DND-41 (cell line): ENCODE measurements at regions not wholly inside any gene's neighbourhood (a gene's known extent, or its start where the extent isn't known, plus 50 kb on each side); places are given as distances from the start of the nearest gene placed in this dataset.

ENCODE experiments used
- ATAC-seq: fragments of 200-7000 bp; cut with Tn5 transposase; 3 replicates; pipeline ENCODE4 v1.9.1; 2021; ENCODE audit warnings: low read depth; ENCODE audit not compliant: insufficient read depth
- DNase-seq: peaks from one replicate; pipeline ENCODE4 v3.0.0-alpha.2; 2020
- H2AFZ ChIP-seq: 2 replicates; pipeline ENCODE4 v1.6.0; 2012; ENCODE audit warnings: low read depth, low read length
- H3K27ac ChIP-seq: 2 replicates; pipeline ENCODE4 v1.5.1; 2012; ENCODE audit warnings: low read length, inconsistent platforms
- H3K27me3 ChIP-seq: fragments of 200-600 bp; sonication (generic); 2 replicates; pipeline ENCODE4 v1.6.0; 2012; ENCODE audit warnings: low read length, mild to moderate bottlenecking, inconsistent platforms; ENCODE audit not compliant: insufficient read depth, poor library complexity
- H3K36me3 ChIP-seq: 2 replicates; pipeline ENCODE4 v1.5.1; 2012; ENCODE audit warnings: low read length, inconsistent platforms; ENCODE audit not compliant: insufficient read depth
- H3K4me1 ChIP-seq: 2 replicates; pipeline ENCODE4 v1.5.1; 2012; ENCODE audit warnings: mild to moderate bottlenecking, low read length; ENCODE audit not compliant: insufficient read depth
- H3K4me2 ChIP-seq: 2 replicates; pipeline ENCODE4 v1.6.0; 2012; ENCODE audit warnings: mild to moderate bottlenecking, moderate library complexity, low read length, inconsistent platforms; ENCODE audit not compliant: insufficient read depth
- H3K4me3 ChIP-seq, 2 experiments: fragments of 200-600 bp in 1 of 2; shearing (Covaris generic) in 1 of 2; 2 replicates each; pipeline ENCODE4 v1.5.1; 2012 to 2016; ENCODE audit warnings: inconsistent platforms in 2 of 2, low read length in 2 of 2, mild to moderate bottlenecking in 2 of 2, low read depth in 1 of 2, moderate library complexity in 1 of 2
- H3K79me2 ChIP-seq: 2 replicates; pipeline ENCODE4 v1.6.0; 2012; ENCODE audit warnings: low read length, inconsistent platforms; ENCODE audit not compliant: insufficient read depth
- H3K9ac ChIP-seq: 2 replicates; pipeline ENCODE4 v1.6.0; 2012; ENCODE audit warnings: low read depth, mild to moderate bottlenecking, inconsistent platforms, low read length, moderate library complexity
- H3K9me3 ChIP-seq: 2 replicates; pipeline ENCODE4 v1.5.1; 2012; ENCODE audit warnings: low read length, moderate library complexity, mild to moderate bottlenecking, inconsistent platforms; ENCODE audit not compliant: insufficient read depth, severe bottlenecking
- H4K20me1 ChIP-seq: 2 replicates; pipeline ENCODE4 v1.6.0; 2012; ENCODE audit warnings: low read length; ENCODE audit not compliant: insufficient read depth
- CTCF ChIP-seq: IDR thresholded peaks from 2 replicates; pipeline ENCODE4 v1.5.1; 2012; ENCODE audit warnings: borderline replicate concordance, low read length, moderate library complexity, mild to moderate bottlenecking; ENCODE audit not compliant: poor library complexity, severe bottlenecking; ENCODE audit errors: extremely low read depth
- EZH2 ChIP-seq: IDR thresholded peaks from 3 replicates; pipeline ENCODE4 v1.6.1; 2012; ENCODE audit warnings: borderline replicate concordance, low read depth, mild to moderate bottlenecking, moderate library complexity, low read length, inconsistent platforms; ENCODE audit not compliant: severe bottlenecking

- Histone ChIP-seq H3K27ac (no peak overlapping the region), H3K4me2 (no peak overlapping the region), H3K27me3 (no peaks in the 10 kb centered on the region), H3K9ac (no peak overlapping the region), H3K36me3 (no peaks in the 10 kb centered on the region), H2AFZ (no peak overlapping the region), H3K79me2 (no peaks in the 10 kb centered on the region), H4K20me1 (no peaks in the 10 kb centered on the region), H3K9me3 (no peaks in the 10 kb centered on the region), H3K4me1 (no peaks in the 10 kb centered on the region), H3K4me3 (no peak overlapping the region)
- TF ChIP-seq CTCF (no peak), EZH2 (no peak)
- DNase-seq (no peak), ATAC-seq (no peak)
Observed at GRCh38 chr14:97349946-97350345, 552.8 kb downstream of the VRK1 start.

DNA sequence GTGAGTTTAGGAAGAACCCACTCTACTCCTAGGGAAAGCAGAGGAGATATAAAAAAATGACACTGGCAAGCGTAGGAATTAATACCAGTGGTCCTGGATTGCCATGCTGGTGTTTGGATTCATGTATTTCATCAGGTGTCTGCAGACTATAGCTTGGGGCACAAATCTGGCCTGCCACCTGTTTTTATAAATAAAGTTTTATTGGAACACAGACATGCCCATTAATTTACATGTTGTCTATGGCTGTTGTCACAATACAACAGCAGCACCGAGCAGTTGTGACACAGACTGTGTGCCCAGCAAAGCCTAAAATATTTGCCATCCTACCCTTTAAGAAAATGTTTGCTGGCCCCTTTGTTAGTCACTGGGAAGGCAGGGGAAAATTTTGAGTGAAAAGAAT, 553.2 kb downstream of the VRK1 start:
- no peak overlapping the region for H3K9ac ChIP-seq
- no peaks in the 10 kb centered on the region for H4K20me1 ChIP-seq
- DNase-seq, result no peak
- no peak overlapping the region for H3K27ac ChIP-seq
- H3K4me2 ChIP-seq, result no peak overlapping the region
- H3K27me3 ChIP-seq, result no peaks in the 10 kb centered on the region
- no peak overlapping the region for H3K4me3 ChIP-seq
- no peaks in the 10 kb centered on the region for H3K9me3 ChIP-seq
- H3K4me1 ChIP-seq, result no peaks in the 10 kb centered on the region
- H3K36me3 ChIP-seq, result no peaks in the 10 kb centered on the region
- no peak overlapping the region for H2AFZ ChIP-seq
- ATAC-seq, result no peak
- no peaks in the 10 kb centered on the region for H3K79me2 ChIP-seq
- TF ChIP-seq EZH2 (no peak), CTCF (no peak)

DNA sequence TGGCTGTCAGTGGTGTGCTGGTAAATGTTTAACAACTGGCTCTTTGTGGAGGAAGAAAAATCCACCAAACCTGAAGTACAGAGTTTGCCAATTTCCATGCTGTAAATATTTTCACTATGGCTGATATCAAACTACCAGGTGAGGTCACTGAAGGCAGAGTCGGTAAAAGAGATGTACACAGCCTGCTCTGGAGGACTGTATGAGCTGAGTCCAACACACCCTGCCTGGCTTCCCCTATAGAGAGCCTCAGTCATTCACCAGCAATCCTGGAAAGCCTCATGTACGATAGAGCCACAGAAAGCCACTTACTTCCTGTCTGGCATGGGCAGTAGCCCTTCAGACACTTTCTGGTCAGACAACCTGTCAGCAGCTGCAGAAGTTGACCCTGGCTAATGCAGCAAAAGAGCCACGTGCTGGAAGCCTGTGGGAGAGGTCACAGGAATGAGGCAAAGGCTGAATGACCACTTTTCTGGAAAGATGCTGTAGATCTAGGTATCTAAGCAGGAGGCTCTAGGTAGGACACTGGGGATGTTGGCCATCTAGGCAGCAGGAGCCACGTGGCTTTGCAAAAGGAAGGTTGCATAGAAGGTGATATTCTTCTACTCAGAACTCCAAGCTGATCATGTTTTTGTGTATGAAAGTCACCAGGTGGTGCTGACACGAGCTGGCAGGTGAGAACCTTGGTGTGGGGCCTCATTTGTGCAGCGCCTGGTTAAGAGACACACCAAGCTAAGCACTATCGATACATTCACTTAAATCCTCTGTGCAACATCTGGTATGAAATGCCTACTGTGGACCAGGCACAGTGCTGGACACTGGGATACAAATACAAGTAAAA, 553.9 kb downstream of the VRK1 start:
- Histone ChIP-seq H3K4me3 (no peak overlapping the region), H4K20me1 (no peaks in the 10 kb centered on the region), H3K79me2 (no peaks in the 10 kb centered on the region), H3K9ac (no peak overlapping the region), H3K27me3 (no peaks in the 10 kb centered on the region), H2AFZ (no peak overlapping the region), H3K27ac (no peak overlapping the region), H3K36me3 (no peaks in the 10 kb centered on the region), H3K9me3 (no peaks in the 10 kb centered on the region), H3K4me1 (no peaks in the 10 kb centered on the region), H3K4me2 (no peak overlapping the region)
- DNase-seq (no peak), ATAC-seq (no peak; the same call in 2 of the 3 replicates)
- TF ChIP-seq EZH2, result no peak
- no peak for TF ChIP-seq CTCF
